OCI-M2 (cell line): ENCODE measurements at regions not wholly inside any gene's neighbourhood (a gene's known extent, or its start where the extent isn't known, plus 50 kb on each side); places are given as distances from the start of the nearest gene placed in this dataset.
"Not testable (repeated sequence)": the region's sequence is repeated elsewhere in the genome, so short reads cannot be mapped to it uniquely, and the experiment has no call there.

Experiments used
- DNase-seq: peaks from one replicate; lab custom pipeline; 2025; ENCODE audit not compliant: unreplicated experiment; lab: John Stamatoyannopoulos, UW

- no peak for DNase-seq
These were observed 161.6 kb upstream of the RASGRP1 start for GRCh38 chr15:38726187-38726586.

GRCh38 chr15:38733331-38733730 is 168.7 kb upstream of the RASGRP1 start:
- DNase-seq, result no peak

GRCh38 chr15:38740206-38740605 is 175.6 kb upstream of the RASGRP1 start:
- DNase-seq, result no peak

GRCh38 chr15:38743147-38743546 is 178.5 kb upstream of the RASGRP1 start:
- DNase-seq, result no peak

GRCh38 chr15:38745126-38745525 is 180.5 kb upstream of the RASGRP1 start:
- DNase-seq, result no peak

- no peak for DNase-seq
These were observed 181.0 kb upstream of the RASGRP1 start for GRCh38 chr15:38745626-38746025.

- DNase-seq, result no peak
These were observed 181.6 kb upstream of the RASGRP1 start for GRCh38 chr15:38746211-38746610.

GRCh38 chr15:38748710-38749109 is 184.1 kb upstream of the RASGRP1 start:
- no peak for DNase-seq

GRCh38 chr15:38750786-38751185 is 186.2 kb upstream of the RASGRP1 start:
- no peak for DNase-seq

GRCh38 chr15:38755718-38756117 is 191.1 kb upstream of the RASGRP1 start:
- no peak for DNase-seq

GRCh38 chr15:38756441-38756840 is 191.8 kb upstream of the RASGRP1 start:
- DNase-seq, result no peak

GRCh38 chr15:38758043-38758442 is 193.4 kb upstream of the RASGRP1 start:
- no peak for DNase-seq

- DNase-seq, result no peak
These were observed 197.1 kb upstream of the RASGRP1 start for GRCh38 chr15:38761681-38762080.

GRCh38 chr15:38768970-38769369 is 204.4 kb upstream of the RASGRP1 start:
- no peak for DNase-seq

GRCh38 chr15:38769492-38769891 is 204.9 kb upstream of the RASGRP1 start:
- no peak for DNase-seq

- DNase-seq, result not testable (repeated sequence)
These were observed 209.5 kb upstream of the RASGRP1 start for GRCh38 chr15:38774076-38774475.

GRCh38 chr15:38781196-38781595 is 216.6 kb upstream of the RASGRP1 start:
- no peak for DNase-seq

- no peak for DNase-seq
These were observed 217.5 kb upstream of the RASGRP1 start for GRCh38 chr15:38782156-38782555.

- no peak for DNase-seq
These were observed 224.3 kb upstream of the RASGRP1 start for GRCh38 chr15:38788918-38789317.

- DNase-seq, result no peak
These were observed 225.0 kb upstream of the RASGRP1 start for GRCh38 chr15:38789566-38789965.

GRCh38 chr15:38793206-38793810 is 228.7 kb upstream of the RASGRP1 start:
- DNase-seq, result no peak

GRCh38 chr15:38795471-38796245 is 231.0 kb upstream of the RASGRP1 start:
- DNase-seq, result no peak

- no peak for DNase-seq
These were observed 232.0 kb upstream of the RASGRP1 start for GRCh38 chr15:38796589-38796988.
